GM21528 (cell line): ENCODE measurements at regions not wholly inside any gene's neighbourhood (a gene's known extent, or its start where the extent isn't known, plus 50 kb on each side); places are given as distances from the start of the nearest gene placed in this dataset.

ENCODE experiments used
- ATAC-seq: cut with Tn5 transposase; IDR thresholded peaks from one replicate; pipeline ENCODE4 v1.9.1; 2021; ENCODE audit warnings: mild to moderate bottlenecking, moderate library complexity; ENCODE audit not compliant: unreplicated experiment, low FRiP score

GRCh38 chr5:74919487-74919886, 53.3 kb upstream of the FAM169A start:
- ATAC-seq, result no peak

GRCh38 chr5:74919041-74919440, 52.9 kb upstream of the FAM169A start:
- ATAC-seq, result no peak

- ATAC-seq, result no peak
Observed at GRCh38 chr5:74918232-74918669, 52.1 kb upstream of the FAM169A start.

- ATAC-seq, result no peak
Observed at GRCh38 chr5:74916831-74917710, 50.9 kb upstream of the FAM169A start.
